SK-N-SH treated with all-trans-retinoic acid at 6 μM for 48 hours (cell line): ENCODE measurements at regions not wholly inside any gene's neighbourhood (a gene's known extent, or its start where the extent isn't known, plus 50 kb on each side); places are given as distances from the start of the nearest gene placed in this dataset.

Source experiments
- RARB ChIP-seq: fragments of 250-450 bp; sonication (Bioruptor Pico); IDR thresholded peaks from 2 replicates; pipeline ENCODE4 v1.8.0; 2021; ENCODE audit warnings: mild to moderate bottlenecking, moderate library complexity
- TCF4 ChIP-seq: fragments of 250-450 bp; sonication (Bioruptor Pico); IDR thresholded peaks from 2 replicates; pipeline ENCODE4 v1.8.0; 2021; ENCODE audit warnings: mild to moderate bottlenecking, moderate library complexity, borderline replicate concordance
- TOX ChIP-seq: fragments of 250-450 bp; sonication (Bioruptor Pico); IDR thresholded peaks from 2 replicates; pipeline ENCODE4 v1.8.0; 2021; ENCODE audit warnings: mild to moderate bottlenecking, moderate library complexity, borderline replicate concordance
- ZFP3 ChIP-seq: fragments of 250-450 bp; sonication (Bioruptor Pico); IDR thresholded peaks from 2 replicates; pipeline ENCODE4 v1.5.0; 2020; ENCODE audit warnings: mild to moderate bottlenecking, moderate library complexity
- ZFP30 ChIP-seq: fragments of 450-650 bp; formaldehyde crosslinking; IDR thresholded peaks from 2 replicates; pipeline ENCODE4 v1.5.0; 2022; ENCODE audit warnings: mild to moderate bottlenecking, moderate library complexity
- ZNF565 ChIP-seq: fragments of 450-650 bp; formaldehyde crosslinking; conservative IDR thresholded peaks from 2 replicates; pipeline ENCODE4 v1.5.0; 2020; ENCODE audit warnings: low read depth, mild to moderate bottlenecking, moderate library complexity
- TF ChIP-seq, protein P1 (sequence below): fragments of 250-450 bp; sonication (Bioruptor Pico); IDR thresholded peaks from 2 replicates; pipeline ENCODE4 v1.5.1; 2021; ENCODE audit warnings: mild to moderate bottlenecking, moderate library complexity

DNA sequence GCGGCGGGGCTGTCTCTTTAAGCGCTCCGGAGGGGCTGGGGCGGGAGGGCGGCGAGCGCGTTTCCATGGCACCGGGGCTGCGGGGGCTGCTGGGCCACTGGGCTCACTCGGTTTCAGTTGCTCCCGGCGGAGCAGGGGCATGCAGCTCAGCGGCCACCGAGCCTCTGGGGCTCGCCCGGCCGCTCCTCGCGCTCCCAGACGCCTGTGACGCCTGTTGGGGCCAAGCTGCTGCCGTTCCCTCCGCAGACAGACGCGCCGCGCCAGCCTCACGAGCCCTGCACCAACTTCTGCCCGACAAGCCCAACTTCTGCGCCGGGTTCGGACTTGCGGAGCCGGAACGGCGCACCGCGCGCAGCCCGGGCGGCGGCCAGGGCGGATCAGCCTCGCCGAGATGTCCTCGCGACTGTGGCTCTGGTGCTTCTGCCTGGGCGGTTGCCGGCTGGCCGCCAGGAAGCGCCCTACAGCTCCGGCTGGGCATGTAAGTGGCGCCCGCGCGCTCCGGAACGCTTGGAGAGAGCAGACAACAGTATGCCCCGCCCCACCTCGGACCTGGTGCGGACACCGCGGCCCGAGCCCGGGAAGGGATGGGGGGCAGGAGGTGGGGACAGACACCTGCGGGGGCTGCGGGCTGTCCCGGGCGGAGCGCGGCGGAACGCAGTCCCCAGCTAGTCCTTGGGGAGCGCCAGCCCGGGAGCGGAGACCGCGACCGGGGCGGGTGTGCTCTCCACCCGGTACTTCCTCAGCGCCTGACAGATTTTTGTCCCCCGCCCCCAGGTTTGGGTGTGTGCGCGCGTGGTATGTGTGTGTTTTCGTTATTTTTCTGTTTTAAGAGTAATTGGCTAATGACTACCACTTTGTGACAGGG is 154.1 kb upstream of the GOLIM4 start:
- TF ChIP-seq TOX (CRISPR knock-in tag) = no peak
- no peak for TF ChIP-seq ZFP30 (CRISPR knock-in tag)
- TF ChIP-seq RARB (CRISPR knock-in tag) = no peak
- TF ChIP-seq TCF4 (CRISPR knock-in tag) = no peak
- TF ChIP-seq, protein P1, sequence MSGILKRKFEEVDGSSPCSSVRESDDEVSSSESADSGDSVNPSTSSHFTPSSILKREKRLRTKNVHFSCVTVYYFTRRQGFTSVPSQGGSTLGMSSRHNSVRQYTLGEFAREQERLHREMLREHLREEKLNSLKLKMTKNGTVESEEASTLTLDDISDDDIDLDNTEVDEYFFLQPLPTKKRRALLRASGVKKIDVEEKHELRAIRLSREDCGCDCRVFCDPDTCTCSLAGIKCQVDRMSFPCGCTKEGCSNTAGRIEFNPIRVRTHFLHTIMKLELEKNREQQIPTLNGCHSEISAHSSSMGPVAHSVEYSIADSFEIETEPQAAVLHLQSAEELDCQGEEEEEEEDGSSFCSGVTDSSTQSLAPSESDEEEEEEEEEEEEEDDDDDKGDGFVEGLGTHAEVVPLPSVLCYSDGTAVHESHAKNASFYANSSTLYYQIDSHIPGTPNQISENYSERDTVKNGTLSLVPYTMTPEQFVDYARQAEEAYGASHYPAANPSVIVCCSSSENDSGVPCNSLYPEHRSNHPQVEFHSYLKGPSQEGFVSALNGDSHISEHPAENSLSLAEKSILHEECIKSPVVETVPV = no peak
- TF ChIP-seq ZNF565 (CRISPR knock-in tag) = no peak
- TF ChIP-seq ZFP3 (CRISPR knock-in tag) = 0 out of 2 replicates have a peak, but pooled peaks have one; percentile 29
